ENCODE measurements at regions not wholly inside any gene's neighbourhood (a gene's known extent, or its start where the extent isn't known, plus 50 kb on each side); places are given as distances from the start of the nearest gene placed in this dataset.

- no peak for TF ChIP-seq EP300 (IDR thresholded peaks at IDR 0.05; ENCODE audit: borderline replicate concordance)
- TF ChIP-seq REST (IDR thresholded peaks at IDR 0.05; ENCODE audit: low read depth), result no peak
- TF ChIP-seq TAF1 (IDR thresholded peaks at IDR 0.05; ENCODE audit: low read depth), result no peak
- TF ChIP-seq EGR1 (IDR thresholded peaks at IDR 0.05), result no peak
- TF ChIP-seq CREB1 (IDR thresholded peaks at IDR 0.05; ENCODE audit: low read depth), result no peak
- TF ChIP-seq RAD21 (IDR thresholded peaks at IDR 0.05; ENCODE audit: low read depth), result peak; percentile 68
- no peak for TF ChIP-seq FOXM1 (IDR thresholded peaks at IDR 0.05; ENCODE audit: borderline replicate concordance, low read depth)
- TF ChIP-seq YY1 (IDR thresholded peaks at IDR 0.05; ENCODE audit: low read depth), result no peak
Observed at GRCh38 chr7:153381275-153382040, 621.9 kb downstream of the ACTR3B start.

GRCh38 chr7:153382641-153383101 is 623.1 kb downstream of the ACTR3B start:
- TF ChIP-seq FOXM1 (IDR thresholded peaks at IDR 0.05; ENCODE audit: borderline replicate concordance, low read depth) (no peak), YY1 (IDR thresholded peaks at IDR 0.05; ENCODE audit: low read depth) (no peak), MAX (IDR thresholded peaks at IDR 0.05) (no peak), EP300 (IDR thresholded peaks at IDR 0.05; ENCODE audit: borderline replicate concordance) (no peak), TAF1 (IDR thresholded peaks at IDR 0.05; ENCODE audit: low read depth) (no peak), RAD21 (IDR thresholded peaks at IDR 0.05; ENCODE audit: low read depth) (no peak), ZBTB7A (IDR thresholded peaks at IDR 0.05; ENCODE audit: low read depth) (no peak), TEAD4 (IDR thresholded peaks at IDR 0.05) (no peak), REST (IDR thresholded peaks at IDR 0.05; ENCODE audit: low read depth) (no peak), CEBPB (IDR thresholded peaks at IDR 0.05) (no peak), NFIC (IDR thresholded peaks at IDR 0.05) (no peak), TCF12 (IDR thresholded peaks at IDR 0.05; ENCODE audit: low read depth) (no peak), CREB1 (IDR thresholded peaks at IDR 0.05; ENCODE audit: low read depth) (no peak), EGR1 (IDR thresholded peaks at IDR 0.05) (no peak), USF1 (IDR thresholded peaks at IDR 0.05) (no peak)

- TF ChIP-seq MAX (IDR thresholded peaks at IDR 0.05) (no peak), USF1 (IDR thresholded peaks at IDR 0.05) (no peak), EP300 (IDR thresholded peaks at IDR 0.05; ENCODE audit: borderline replicate concordance) (no peak), FOXM1 (IDR thresholded peaks at IDR 0.05; ENCODE audit: borderline replicate concordance, low read depth) (no peak), TCF12 (IDR thresholded peaks at IDR 0.05; ENCODE audit: low read depth) (no peak), TAF1 (IDR thresholded peaks at IDR 0.05; ENCODE audit: low read depth) (no peak), EGR1 (IDR thresholded peaks at IDR 0.05) (no peak), REST (IDR thresholded peaks at IDR 0.05; ENCODE audit: low read depth) (no peak), RAD21 (IDR thresholded peaks at IDR 0.05; ENCODE audit: low read depth) (no peak), NFIC (IDR thresholded peaks at IDR 0.05) (no peak), ZBTB7A (IDR thresholded peaks at IDR 0.05; ENCODE audit: low read depth) (no peak)
Observed at GRCh38 chr7:153383781-153384180, 624.2 kb downstream of the ACTR3B start.

GRCh38 chr7:153385502-153385901 is 626.0 kb downstream of the ACTR3B start:
- TF ChIP-seq ZBTB7A (IDR thresholded peaks at IDR 0.05; ENCODE audit: low read depth) (no peak), MAX (IDR thresholded peaks at IDR 0.05) (no peak), TEAD4 (IDR thresholded peaks at IDR 0.05) (no peak), YY1 (IDR thresholded peaks at IDR 0.05; ENCODE audit: low read depth) (no peak), CREB1 (IDR thresholded peaks at IDR 0.05; ENCODE audit: low read depth) (no peak), USF1 (IDR thresholded peaks at IDR 0.05) (no peak), TAF1 (IDR thresholded peaks at IDR 0.05; ENCODE audit: low read depth) (no peak), CEBPB (IDR thresholded peaks at IDR 0.05) (no peak), EP300 (IDR thresholded peaks at IDR 0.05; ENCODE audit: borderline replicate concordance) (no peak), TCF12 (IDR thresholded peaks at IDR 0.05; ENCODE audit: low read depth) (no peak), EGR1 (IDR thresholded peaks at IDR 0.05) (no peak), FOXM1 (IDR thresholded peaks at IDR 0.05; ENCODE audit: borderline replicate concordance, low read depth) (no peak)
